Aorta (tissue), 5 donors: ENCODE measurements at regions not wholly inside any gene's neighbourhood (a gene's known extent, or its start where the extent isn't known, plus 50 kb on each side); places are given as distances from the start of the nearest gene placed in this dataset.

Source experiments
- ATAC-seq: fragments of 200-7000 bp; cut with Tn5 transposase; one replicate; pipeline ENCODE4 v1.9.1; 2022; ENCODE audit warnings: moderate library complexity; ENCODE audit not compliant: low FRiP score
- DNase-seq, 2 donors: peaks; one replicate each; pipeline ENCODE4 v3.0.0-alpha.2; 2020
- H3K27ac ChIP-seq, 2 donors: one replicate each; pipeline ENCODE4 v1.5.1; 2013; ENCODE audit warnings: low read length in 2 of 2, mild to moderate bottlenecking in 2 of 2, moderate library complexity in 2 of 2, control low read depth in 1 of 2, inconsistent platforms in 1 of 2, low read depth in 1 of 2
- H3K27me3 ChIP-seq, 2 donors: one replicate each; pipeline ENCODE4 v1.6.1; 2013; ENCODE audit warnings: control low read depth in 1 of 2, low read length in 1 of 2, mild to moderate bottlenecking in 1 of 2, moderate library complexity in 1 of 2; ENCODE audit not compliant: insufficient read depth in 2 of 2, control insufficient read depth in 1 of 2
- H3K36me3 ChIP-seq, 2 donors: one replicate each; pipeline ENCODE4 v1.6.1; 2013; ENCODE audit warnings: control low read depth in 1 of 2, low read length in 1 of 2, mild to moderate bottlenecking in 1 of 2; ENCODE audit not compliant: insufficient read depth in 2 of 2, control insufficient read depth in 1 of 2
- H3K4me1 ChIP-seq, 2 donors: one replicate each; pipeline ENCODE4 v1.6.1; 2013; ENCODE audit warnings: low read length in 2 of 2, control low read depth in 1 of 2, mild to moderate bottlenecking in 1 of 2, moderate library complexity in 1 of 2; ENCODE audit not compliant: insufficient read depth in 2 of 2, control insufficient read depth in 1 of 2
- H3K4me3 ChIP-seq, 2 donors: one replicate each; pipeline ENCODE4 v1.5.1; 2013; ENCODE audit warnings: low read length in 2 of 2, control low read depth in 1 of 2, mild to moderate bottlenecking in 1 of 2
- H3K9me3 ChIP-seq: one replicate; pipeline ENCODE4 v1.6.1; 2013; ENCODE audit warnings: mild to moderate bottlenecking, low read length; ENCODE audit not compliant: control insufficient read depth
- WGBS, 2 donors: extraction: QIAGEN DNeasy Blood & Tissue Kit; methylation state at CpG; one replicate each; pipeline ENCODE4 v1.1.7; 2013; 5-methylcytosine and 5-hydroxymethylcytosine counted together
- intact Hi-C, 2 donors: fragments of 100-400 bp; cut with DNase I; formaldehyde crosslinking; loops; one replicate each; pipeline versions ENCODE4 v1.14.2 to v1.15.0; 2022
- donor health status: healthy with polysubstance abuse.
- donor health status: Bipolar disorder and iron deficiency.
- donor health status: DM: no; HTN: no; CAD: no.
- donor health status: DM: no; HTN: no; CAD: no.
- donor health status: DM: yes; HTN: yes; CAD: no.

GRCh38 chr5:130890610-130891009 lies 274.4 kb downstream of the HINT1 start:
- H3K9me3 ChIP-seq, result peaks cover 2% of the 10 kb centered on the region
- no peak overlapping the region for H3K4me3 ChIP-seq
- ATAC-seq, result no peak
- DNase-seq, result no peak
- no peak overlapping the region for H3K27ac ChIP-seq
- intact Hi-C loops, result no loop called here
- no peaks in the 10 kb centered on the region for H3K4me1 ChIP-seq
- H3K27me3 ChIP-seq, result no peaks in the 10 kb centered on the region
- no peaks in the 10 kb centered on the region for H3K36me3 ChIP-seq
- whole genome bisulfite sequencing, 2 donors, result 93 to 97% methylated on average over 2 of the region's 2 CpGs

- no peak overlapping the region for H3K27ac ChIP-seq
- intact Hi-C loops, result no loop called here
- no peak overlapping the region for H3K4me3 ChIP-seq
- H3K9me3 ChIP-seq, result no peaks in the 10 kb centered on the region
- WGBS, 2 donors, result 46% methylated on average over 3 of the region's 3 CpGs
- no peaks in the 10 kb centered on the region for H3K4me1 ChIP-seq
- ATAC-seq, result no peak
- DNase-seq, result no peak
- no peaks in the 10 kb centered on the region for H3K36me3 ChIP-seq
- no peaks in the 10 kb centered on the region for H3K27me3 ChIP-seq
Measured at GRCh38 chr5:130885691-130886090, 279.4 kb downstream of the HINT1 start.

- H3K27me3 ChIP-seq, result no peaks in the 10 kb centered on the region
- H3K9me3 ChIP-seq, result no peaks in the 10 kb centered on the region
- WGBS, 2 donors, result 79 to 82% methylated on average over 3 of the region's 3 CpGs
- no peaks in the 10 kb centered on the region for H3K36me3 ChIP-seq
- DNase-seq (no peak), ATAC-seq (no peak)
- no peak overlapping the region for H3K27ac ChIP-seq
- H3K4me1 ChIP-seq, result no peaks in the 10 kb centered on the region
- intact Hi-C loops, result no loop called here
- no peak overlapping the region for H3K4me3 ChIP-seq
Measured at GRCh38 chr5:130885027-130885426, 280.0 kb downstream of the HINT1 start.

GRCh38 chr5:130884023-130884422 lies 281.0 kb downstream of the HINT1 start:
- Histone ChIP-seq H3K27ac (no peak overlapping the region), H3K36me3 (no peaks in the 10 kb centered on the region), H3K4me3 (no peak overlapping the region), H3K27me3 (no peaks in the 10 kb centered on the region), H3K9me3 (no peaks in the 10 kb centered on the region), H3K4me1 (no peaks in the 10 kb centered on the region)
- intact Hi-C loops, result no loop called here
- ATAC-seq (no peak), DNase-seq (no peak)
- 24 to 25% methylated on average over 2 of the region's 2 CpGs for WGBS, 2 donors

- DNase-seq (no peak), ATAC-seq (no peak)
- no peak overlapping the region for H3K4me3 ChIP-seq
- H3K27me3 ChIP-seq, result no peaks in the 10 kb centered on the region
- H3K4me1 ChIP-seq, result no peaks in the 10 kb centered on the region
- intact Hi-C loops, result no loop called here
- 47 to 62% methylated on average over 1 of the region's 1 CpG for WGBS, 2 donors
- H3K27ac ChIP-seq, result no peak overlapping the region
- no peaks in the 10 kb centered on the region for H3K36me3 ChIP-seq
- peaks cover 2% of the 10 kb centered on the region for H3K9me3 ChIP-seq
Measured at GRCh38 chr5:130875656-130876055, 289.4 kb downstream of the HINT1 start.

- ATAC-seq (no peak), DNase-seq (no peak)
- Histone ChIP-seq H3K9me3 (peaks cover 2% of the 10 kb centered on the region), H3K27me3 (no peaks in the 10 kb centered on the region), H3K4me1 (no peaks in the 10 kb centered on the region), H3K36me3 (no peaks in the 10 kb centered on the region), H3K27ac (no peak overlapping the region), H3K4me3 (no peak overlapping the region)
- intact Hi-C loops, result no loop called here
- WGBS, 2 donors, result 77 to 79% methylated on average over 1 of the region's 1 CpG
Measured at GRCh38 chr5:130874861-130875417, 290.1 kb downstream of the HINT1 start.

GRCh38 chr5:130871346-130872086 lies 293.5 kb downstream of the HINT1 start:
- Histone ChIP-seq H3K27me3 (no peaks in the 10 kb centered on the region), H3K27ac (no peak overlapping the region), H3K36me3 (no peaks in the 10 kb centered on the region), H3K9me3 (no peaks in the 10 kb centered on the region), H3K4me1 (no peaks in the 10 kb centered on the region), H3K4me3 (no peak overlapping the region)
- ATAC-seq, result peak; percentile 50
- intact Hi-C loops, result no loop called here
- WGBS, 2 donors, result 64 to 67% methylated on average over 7 of the region's 7 CpGs
- DNase-seq, result no peak

GRCh38 chr5:130870691-130871090 lies 294.4 kb downstream of the HINT1 start:
- intact Hi-C loops, result no loop called here
- H3K36me3 ChIP-seq, result no peaks in the 10 kb centered on the region
- H3K27me3 ChIP-seq, result no peaks in the 10 kb centered on the region
- H3K4me1 ChIP-seq, result no peaks in the 10 kb centered on the region
- WGBS, 2 donors, result 91 to 97% methylated on average over 2 of the region's 2 CpGs
- no peak for ATAC-seq
- DNase-seq, result no peak
- no peak overlapping the region for H3K4me3 ChIP-seq
- H3K27ac ChIP-seq, result no peak overlapping the region
- no peaks in the 10 kb centered on the region for H3K9me3 ChIP-seq

GRCh38 chr5:130868186-130868840 lies 296.7 kb downstream of the HINT1 start:
- no peak for ATAC-seq
- intact Hi-C loops, result no loop called here
- DNase-seq, result no peak

More at GRCh38 chr5:130868186-130868840, 296.7 kb downstream of the HINT1 start:
- no peaks in the 10 kb centered on the region for H3K4me1 ChIP-seq
- H3K27ac ChIP-seq, result no peak overlapping the region
- H3K4me3 ChIP-seq, result no peak overlapping the region
- no peaks in the 10 kb centered on the region for H3K9me3 ChIP-seq
- no peaks in the 10 kb centered on the region for H3K27me3 ChIP-seq
- H3K36me3 ChIP-seq, result no peaks in the 10 kb centered on the region
- WGBS, 2 donors, result 24 to 25% methylated on average over 1 of the region's 1 CpG
